HG02938 (cell line): ENCODE measurements at regions not wholly inside any gene's neighbourhood (a gene's known extent, or its start where the extent isn't known, plus 50 kb on each side); places are given as distances from the start of the nearest gene placed in this dataset.

Experiments used
- ATAC-seq: cut with Tn5 transposase; IDR thresholded peaks from one replicate; pipeline ENCODE4 v1.9.1; 2021; ENCODE audit warnings: mild to moderate bottlenecking, moderate library complexity; ENCODE audit not compliant: unreplicated experiment

DNA sequence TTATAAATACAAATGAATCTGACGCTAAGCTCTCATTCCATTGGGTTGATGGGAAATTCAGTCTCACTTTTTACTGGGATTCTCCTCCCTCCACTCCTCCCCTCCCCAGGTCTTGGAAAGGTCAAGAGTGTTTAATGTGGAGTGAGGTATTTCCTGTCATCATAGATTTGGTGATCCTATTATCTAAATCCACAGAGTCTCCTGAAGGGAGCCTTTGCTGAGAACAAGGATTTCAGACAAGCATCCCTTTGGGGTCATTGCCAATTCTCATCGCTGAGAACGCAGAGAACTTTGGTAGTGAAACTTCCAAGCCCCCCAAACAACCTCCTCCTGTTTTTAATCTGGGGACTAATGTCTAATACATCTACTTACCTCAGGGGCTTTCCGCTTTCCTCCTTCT is 297.9 kb downstream of the OTOL1 start:
- no peak for ATAC-seq

DNA sequence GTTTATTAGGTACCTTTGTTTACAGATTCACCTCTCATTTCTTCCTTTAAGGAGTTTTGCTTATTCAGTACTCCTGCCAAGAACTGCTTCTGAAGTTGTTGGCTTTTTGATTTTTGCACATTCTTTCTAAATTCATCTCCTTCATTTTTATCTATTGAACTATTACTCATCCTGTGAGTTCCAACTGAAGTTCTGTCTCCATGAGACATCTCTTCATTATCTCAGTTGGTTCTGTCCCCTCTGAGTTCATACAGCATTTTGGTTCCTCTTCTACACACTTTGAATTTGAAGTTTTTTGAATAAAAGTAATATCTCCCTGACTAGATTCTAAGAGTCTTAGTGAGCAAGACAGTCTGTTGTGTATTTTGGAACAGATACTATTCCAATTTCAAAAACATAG is 299.7 kb downstream of the OTOL1 start:
- no peak for ATAC-seq

DNA sequence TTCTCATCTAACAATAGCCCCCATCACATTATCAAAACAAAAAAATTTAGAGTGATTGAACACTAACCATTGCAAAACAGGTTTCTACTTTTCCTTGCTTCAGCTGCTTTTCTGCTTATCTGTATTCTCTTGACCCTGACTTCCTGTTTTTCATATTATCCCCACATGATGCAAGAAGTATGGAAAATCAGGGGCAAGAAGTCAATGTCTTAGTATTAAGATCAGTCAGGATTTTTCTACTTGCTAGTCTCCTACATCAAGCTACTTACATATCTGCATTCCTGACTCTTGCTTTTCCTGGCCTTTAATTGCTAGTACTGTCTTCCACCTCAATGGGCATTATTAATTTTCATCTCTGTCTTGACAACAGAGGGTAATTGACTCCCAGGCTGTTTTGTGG is 300.2 kb downstream of the OTOL1 start:
- ATAC-seq: no peak

DNA sequence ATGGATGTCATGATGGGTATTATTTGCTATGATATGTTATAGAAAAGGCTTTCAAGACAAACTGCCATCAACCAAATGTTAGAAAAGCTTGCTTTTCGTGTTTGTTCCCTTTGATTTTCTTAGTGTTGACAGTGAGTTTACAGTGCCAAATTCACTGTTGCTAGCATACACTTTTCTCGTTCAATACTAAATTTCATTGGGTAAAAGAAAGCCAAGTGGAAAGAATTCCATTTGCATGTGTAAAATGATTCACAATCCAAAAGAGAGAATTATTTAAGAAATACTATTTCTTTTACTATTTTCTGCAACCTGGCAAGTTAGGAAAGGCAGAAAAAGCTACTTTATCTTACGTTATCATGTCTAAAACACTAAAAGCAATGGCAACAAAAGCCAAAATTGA is 301.4 kb downstream of the OTOL1 start:
- ATAC-seq: no peak

DNA sequence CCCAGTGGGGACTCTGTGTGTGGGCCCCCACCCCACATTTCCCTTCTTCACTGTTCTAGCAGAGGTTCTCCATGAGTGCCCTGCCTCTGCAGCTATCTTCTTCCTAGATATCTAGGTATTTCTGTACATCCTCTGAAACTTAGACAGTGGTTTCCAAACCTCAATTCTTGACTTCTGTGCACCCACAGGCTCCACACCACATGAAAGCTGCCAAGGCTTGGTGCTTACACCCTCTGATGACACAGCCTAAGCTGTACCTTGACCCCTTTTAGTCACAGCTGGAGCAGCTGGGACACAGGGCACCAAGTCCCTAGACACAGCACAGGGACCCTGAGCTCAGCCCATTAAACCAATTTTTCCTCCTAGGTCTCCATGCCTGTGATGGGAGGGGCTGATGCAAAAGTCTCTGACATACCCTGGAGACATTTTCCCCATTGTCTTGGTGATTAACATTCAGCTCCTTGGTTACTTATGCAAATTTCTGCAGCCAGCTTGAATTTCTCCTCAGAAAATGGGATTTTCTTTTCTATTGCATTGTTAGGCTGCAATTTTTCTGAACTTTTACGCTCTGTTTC is 304.5 kb downstream of the OTOL1 start:
- ATAC-seq: no peak

DNA sequence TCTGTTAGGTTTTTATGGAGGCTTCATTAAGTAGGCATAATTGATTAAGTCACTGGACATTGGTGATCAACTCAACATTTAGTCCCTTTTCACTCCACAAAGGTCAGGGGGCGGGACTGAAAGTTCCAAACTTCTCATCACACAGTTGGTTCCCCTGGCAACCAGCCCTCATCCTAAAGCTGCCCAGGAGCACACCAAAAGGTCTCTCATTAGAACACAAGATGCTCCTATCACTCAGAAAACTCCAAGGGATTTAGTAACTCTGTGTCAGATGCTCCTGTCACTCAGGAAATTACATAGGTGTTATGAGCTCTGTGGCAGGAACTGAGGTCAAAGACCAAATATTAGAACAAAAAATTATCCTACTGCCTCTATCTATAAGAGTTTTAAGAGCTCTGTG is 321.5 kb downstream of the OTOL1 start:
- no peak for ATAC-seq

DNA sequence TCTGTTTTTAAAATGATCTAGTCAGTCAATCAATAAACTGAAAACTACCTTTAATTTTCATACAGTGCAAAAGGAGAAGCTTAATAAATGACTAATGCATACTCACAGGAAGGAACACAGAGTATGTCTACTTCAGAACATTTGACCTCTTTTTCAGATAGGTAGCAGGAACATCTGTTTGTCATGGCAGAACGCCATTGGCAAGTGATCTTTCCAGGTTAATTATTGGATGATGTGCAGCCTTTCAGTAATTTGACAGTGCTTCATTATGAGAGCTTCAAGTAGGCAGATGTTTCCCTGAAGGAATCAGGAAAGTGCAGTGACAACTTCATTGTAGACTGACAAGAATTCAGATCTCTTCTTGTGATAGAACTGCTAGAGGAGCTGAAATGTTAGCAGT is 325.0 kb downstream of the OTOL1 start:
- peak; percentile 69 for ATAC-seq

DNA sequence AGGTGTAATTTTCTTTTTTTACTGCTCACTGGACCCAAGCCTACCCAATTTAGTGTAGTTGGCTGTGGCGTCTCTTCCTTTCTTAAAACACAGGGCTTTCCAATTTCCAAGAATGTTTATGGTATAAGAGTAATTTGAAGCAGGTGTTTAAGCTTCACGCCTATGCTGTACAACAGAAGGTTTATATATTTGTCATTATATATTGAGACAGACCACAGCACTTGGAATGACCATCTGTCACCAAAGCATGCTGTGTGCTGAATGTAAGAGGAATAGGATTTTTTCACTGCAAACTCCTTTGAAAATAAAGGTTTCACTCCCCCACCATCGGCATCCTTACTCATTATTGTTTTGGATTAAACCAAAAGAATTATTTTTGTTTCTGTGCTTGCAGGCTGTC is 325.7 kb downstream of the OTOL1 start:
- no peak for ATAC-seq

DNA sequence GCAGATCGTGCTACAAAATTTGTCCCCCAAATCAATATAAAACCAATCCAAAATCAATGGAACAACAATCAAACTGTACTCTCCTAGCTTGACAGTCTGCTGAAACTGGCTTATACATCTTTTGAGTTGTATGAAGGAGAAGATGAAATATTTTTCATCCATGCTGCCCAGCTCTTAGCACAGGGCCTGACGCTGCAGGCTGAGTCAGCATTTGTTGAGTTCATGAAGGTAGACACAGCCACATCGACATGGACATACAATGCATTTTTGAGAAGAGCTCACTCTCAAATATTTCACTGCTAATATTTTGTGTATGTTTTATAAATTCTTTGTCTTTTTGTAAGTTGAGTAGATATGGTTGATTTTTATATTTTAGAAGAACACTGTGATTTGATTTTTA is 327.3 kb downstream of the OTOL1 start:
- no peak for ATAC-seq

DNA sequence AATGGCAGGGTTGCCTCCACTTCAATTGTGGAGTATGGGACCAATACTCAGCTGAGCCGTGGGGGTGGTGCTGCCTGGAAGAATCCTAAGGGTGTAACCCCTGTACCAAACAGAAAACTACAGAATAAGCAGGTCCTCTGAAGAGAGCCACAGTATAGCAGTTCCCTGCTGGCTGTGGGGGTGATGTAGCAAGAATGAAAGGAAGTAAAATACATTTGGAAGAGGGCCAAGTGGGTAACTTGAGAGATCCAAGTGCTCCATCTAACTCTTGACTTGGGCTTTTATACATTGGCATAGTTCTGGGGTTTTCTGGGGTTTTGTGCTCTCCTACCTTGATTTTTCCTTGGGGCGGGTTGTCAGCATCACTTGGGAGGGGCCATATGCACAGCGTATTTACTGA is 341.4 kb downstream of the OTOL1 start:
- no peak for ATAC-seq

DNA sequence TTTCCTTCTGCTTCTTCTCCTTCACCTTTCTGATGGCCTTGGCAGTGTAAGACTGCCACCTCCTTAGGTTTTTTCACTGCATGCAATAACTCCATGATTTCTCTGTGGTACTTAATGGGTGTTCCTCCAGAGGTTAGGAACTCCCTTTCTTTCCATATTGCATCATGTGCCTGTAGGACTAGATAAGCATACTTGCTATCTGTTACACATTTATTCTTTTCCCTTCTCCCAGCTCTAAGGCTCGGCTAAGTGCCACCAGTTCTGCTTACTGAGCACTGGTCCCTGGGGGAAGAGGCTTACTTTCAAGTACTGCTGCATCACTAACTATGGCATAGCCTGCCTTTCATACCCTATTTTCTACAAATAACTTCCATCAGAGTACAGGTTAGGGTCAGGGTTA is 351.8 kb downstream of the OTOL1 start:
- no peak for ATAC-seq

DNA sequence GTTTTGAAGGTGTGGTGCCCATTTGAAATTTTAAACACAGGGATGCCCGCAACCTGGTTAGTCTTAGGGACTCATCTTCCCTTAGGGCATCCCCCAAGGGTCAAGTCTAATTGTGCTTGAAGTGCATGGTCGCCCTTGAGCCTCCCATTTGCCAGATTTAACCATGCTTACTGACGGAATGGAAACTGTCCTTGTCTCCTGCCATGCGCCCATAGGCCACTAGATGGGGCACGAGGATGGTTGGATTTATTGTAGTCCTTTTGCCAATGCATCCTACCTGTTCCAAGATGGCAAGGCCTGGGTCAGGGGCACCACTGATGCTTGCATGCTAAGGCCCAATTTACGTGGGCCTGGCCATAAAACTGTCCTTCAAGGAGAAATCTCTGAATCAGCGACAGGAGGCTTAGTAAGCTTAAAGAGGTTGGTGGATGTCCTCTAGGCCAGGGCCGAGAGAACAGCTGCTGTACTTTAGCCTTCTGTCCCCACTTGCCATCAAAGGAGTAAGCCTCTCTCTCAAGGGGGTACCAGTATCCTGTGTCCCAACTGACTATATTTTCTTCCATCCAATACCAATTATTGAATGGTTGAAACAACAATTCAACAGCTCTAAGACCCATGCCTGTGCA is 355.4 kb downstream of the OTOL1 start:
- peak; percentile 94 for ATAC-seq

DNA sequence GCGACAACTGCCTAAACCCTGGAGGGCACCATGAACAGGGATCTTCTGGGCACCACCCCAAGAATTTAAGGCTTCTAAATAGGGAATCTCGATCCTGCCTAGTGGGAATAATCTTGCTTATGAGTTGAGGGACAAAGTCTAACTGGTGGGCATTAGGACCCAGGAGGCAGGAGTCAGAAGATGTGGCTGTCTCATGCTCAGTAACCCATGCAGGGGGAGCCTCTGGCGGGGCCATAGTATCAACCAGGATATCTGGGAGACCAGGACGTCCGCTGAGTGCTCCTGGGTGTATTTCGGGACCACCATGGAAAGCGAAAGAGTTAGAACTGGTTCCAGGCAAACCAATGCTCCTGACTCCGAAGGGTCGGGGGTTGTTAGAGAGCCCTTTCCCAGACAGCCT is 356.1 kb downstream of the OTOL1 start:
- ATAC-seq: no peak

DNA sequence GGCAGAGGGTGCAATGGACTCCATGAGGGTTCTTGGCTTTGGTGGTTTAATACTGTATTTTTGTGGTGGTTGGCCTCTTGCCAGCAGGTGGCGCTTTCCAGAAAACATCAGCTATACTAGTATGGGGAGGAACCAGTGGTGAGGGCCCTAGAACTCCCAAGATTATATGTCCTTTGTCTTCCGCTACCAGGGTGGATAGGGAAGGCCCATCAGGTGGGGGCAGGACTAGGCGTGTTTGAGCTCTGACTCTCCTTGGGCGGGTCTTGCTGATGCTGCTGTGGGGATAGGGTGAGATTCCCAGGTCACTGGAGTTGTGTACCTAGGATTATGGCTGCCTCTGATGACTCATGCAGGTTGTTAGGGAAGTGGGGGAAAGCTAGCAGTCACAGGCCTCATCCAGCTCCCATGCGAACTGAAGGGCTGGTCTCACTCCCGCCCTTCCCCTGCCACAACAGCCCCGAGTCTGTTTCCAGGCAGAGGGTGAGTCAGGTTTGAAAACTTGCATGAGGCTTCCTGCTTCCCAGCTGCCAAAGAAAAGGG is 357.7 kb downstream of the OTOL1 start:
- no peak for ATAC-seq

DNA sequence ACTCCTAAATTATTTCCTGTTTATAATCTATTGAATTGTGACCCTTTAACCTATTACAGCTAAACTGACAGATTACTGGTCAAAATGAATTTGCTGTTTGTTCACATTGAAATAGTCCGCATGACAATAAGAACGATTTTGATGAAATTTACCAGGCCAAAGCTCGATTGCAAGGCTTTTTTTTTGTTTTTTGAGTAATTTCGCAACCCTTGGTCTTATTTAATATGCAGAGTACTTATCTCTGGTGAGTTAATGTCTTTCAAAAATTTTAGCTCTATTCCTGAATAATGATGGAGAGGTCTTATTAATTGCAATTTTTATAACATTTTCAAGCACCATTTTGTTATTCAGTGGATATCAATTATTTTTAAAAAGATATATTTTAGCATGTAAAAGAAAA is 362.4 kb downstream of the OTOL1 start:
- ATAC-seq: no peak

DNA sequence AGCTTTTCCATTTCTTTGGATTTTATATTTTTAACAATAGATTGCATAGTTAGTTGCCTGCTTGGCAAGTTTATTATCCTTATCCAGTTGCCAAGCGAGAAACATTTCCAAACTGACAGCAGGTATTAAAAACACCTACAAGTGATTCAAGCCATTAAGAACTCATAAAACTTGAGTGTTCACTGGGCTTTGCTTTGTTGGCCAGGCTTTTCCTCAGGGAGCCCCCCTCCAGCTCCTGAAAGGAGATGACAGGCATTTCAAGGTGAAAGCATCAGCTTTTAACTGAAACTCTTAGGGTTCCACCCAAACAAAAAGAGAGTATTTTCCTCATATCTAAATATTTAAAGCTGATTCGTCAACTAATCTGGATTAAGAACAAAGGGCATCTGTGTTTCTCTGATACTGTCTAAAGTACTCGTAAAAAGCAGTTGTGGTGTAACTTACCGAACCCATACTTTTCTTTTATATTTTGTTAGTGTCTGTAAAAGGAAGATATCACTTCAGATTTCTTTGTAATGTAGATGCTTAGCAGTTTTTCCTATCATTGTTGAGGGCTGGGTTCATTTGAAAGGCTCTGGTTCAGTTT is 363.4 kb downstream of the OTOL1 start:
- no peak for ATAC-seq

DNA sequence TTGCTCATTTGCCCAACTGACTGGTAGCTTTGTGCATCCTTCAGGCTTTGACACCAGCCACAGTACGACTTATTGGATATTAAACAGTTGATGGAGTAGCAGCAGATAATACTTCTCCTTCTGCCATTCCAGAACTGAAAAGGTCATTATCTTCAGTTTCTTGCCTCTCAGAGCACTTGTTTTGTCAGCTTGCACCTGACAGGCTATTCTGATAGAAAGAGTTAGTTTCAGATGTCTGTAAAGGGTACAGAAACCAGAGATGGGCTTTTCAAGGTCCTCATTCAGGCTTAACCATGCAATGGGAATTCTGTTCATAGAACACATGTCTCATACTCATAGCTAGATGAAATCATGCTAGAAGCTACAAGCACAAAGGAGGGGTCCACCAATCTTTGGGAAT is 367.2 kb downstream of the OTOL1 start:
- ATAC-seq: no peak

DNA sequence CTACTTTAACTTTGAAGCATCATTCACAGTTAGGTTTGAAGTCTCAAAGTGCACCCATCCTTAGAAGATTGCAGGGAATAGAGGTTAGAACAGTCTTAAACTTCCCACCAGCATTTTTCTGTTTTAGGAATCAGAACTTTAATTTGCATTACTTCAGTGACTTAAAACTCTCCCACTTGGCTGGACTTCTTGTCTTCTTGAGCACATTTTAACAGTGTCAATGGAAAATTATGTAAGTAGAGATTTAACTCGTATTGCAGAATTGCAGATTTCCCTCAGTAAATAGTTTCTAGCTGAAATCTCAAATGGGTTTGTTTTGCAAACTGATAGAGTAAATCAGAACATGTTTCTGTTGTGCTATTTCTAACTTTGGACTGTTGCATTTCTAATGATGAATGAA is 369.6 kb downstream of the OTOL1 start:
- no peak for ATAC-seq

DNA sequence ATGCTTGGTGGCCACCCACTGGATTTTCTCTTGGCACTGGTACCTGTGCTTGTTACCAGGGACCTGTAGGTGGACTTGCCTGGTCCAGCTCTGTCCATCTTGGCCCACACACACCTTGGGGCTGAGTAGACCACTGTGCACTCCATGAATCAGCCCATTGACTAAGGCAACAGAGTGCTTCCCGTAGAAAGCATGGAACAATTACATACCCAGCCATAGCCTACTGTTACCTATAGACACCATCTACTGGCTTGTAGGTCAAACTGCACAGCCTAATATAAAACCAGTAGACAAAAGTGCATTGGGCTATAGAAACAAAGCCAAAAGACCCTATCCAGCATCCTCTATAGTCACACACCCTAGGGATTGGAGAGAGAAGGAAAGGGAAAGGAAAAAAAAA is 378.9 kb downstream of the OTOL1 start:
- no peak for ATAC-seq

DNA sequence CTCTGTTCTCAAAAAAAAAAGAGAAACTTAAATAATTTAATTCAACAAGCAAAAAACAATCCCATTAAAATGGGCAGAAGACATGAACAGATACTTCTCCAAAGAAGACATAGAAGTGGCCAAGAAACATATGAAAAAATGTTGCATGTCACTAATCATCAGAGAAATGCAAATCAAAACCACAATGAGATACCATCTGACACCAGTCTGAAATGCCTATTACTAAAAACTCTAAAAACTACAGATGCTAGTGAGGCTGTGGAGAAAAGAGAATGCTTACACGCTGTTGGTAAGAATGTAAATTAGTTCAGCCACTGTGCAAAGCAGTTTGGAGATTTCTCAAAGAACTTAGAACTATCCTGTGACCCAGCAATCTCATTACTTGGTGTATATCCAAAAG is 382.9 kb downstream of the OTOL1 start:
- peak; percentile 68 for ATAC-seq

DNA sequence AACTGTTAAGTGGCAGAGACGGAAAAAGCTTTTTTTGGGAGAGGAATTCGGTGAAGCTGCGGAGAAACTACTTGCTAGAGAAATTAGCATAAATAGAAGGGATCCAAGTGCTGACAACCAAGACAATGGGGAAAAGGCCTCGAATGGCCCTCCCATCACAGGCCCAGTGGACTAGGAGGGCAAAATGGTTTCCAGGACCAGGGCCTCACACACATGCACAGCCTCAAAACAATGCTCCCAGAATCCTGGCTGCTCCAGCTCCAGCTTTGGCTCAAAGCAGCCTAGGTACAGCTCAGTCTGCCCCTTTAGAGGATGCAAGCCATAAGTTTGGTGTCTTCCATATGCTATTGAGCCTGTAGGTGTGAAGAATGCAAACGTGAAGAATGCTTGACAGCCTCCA is 388.2 kb downstream of the OTOL1 start:
- no peak for ATAC-seq

DNA sequence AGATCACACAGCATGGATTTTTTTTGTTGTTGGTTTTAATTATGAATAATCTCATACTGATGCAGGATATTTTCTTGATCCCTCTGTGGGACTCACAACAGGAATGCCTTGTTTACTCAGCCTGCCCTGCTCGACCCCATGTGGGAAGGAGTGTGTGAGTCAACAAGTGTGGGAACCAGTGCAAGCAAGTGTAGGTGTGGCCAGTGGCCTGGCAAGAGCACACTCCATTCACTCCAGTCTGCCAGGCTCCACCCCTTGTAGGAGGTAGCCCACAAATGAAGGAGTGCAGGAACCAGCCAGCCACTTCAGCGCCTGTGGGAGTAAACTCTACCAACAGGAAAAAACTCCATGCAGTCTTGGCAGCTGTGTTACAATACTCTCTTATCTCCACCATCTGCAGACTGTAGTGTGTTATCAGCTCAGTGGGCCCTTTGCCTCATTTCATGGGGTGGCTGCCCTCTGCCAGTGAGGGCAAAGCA is 393.6 kb downstream of the OTOL1 start:
- no peak for ATAC-seq

DNA sequence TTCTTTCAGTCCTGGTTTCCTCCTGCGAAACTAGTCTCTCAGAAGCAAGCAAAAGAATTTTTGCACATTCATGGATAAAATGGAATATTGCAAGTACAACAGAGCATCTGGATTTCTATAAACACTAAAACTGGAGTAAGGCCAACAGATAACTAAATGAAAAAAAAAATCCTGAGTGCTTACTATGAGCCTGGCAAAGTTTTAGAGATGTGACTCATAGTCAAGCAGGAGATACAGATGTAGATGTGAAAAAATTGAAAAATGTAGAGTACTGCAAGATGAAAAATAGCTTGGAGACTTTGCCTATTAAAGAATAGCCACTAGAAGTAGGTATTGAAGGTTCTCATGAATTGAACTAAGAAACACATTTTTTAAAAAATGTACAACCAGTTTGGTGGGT is 397.4 kb downstream of the OTOL1 start:
- no peak for ATAC-seq
